K562 (cell line): ENCODE measurements at regions not wholly inside any gene's neighbourhood (a gene's known extent, or its start where the extent isn't known, plus 50 kb on each side); places are given as distances from the start of the nearest gene placed in this dataset.

Source experiments
- ATAC-seq: fragments of 200-7000 bp; cut with Tn5 transposase; 3 replicates; pipeline ENCODE4 v1.9.1; 2020; ENCODE audit warnings: moderate library complexity
- BruUV-seq: library from RNA; stranded (reverse); fragments of 400-500 nt; replicated peaks from 2 replicates; lab custom pipeline; 2021; lab: Mats Ljungman, UMichigan
- CTCF ChIA-PET: fragments of 300-600 bp; formaldehyde crosslinking; extraction: SDS; loops from one replicate; lab custom pipeline; 2021; ENCODE audit warnings: low intra/inter-chr PET ratio; lab: Yijun Ruan, JAX
- POLR2A ChIA-PET: fragments of 300-600, 350-650 bp; sonication (Branson Sonifier 250); formaldehyde crosslinking; extraction: SDS; loops from one replicate; lab custom pipeline; 2021; ENCODE audit warnings: antibody characterized with exemption, inconsistent platforms; lab: Yijun Ruan, JAX
- DNase-seq, 4 experiments: peaks; one replicate each; pipeline versions ENCODE4 v3.0.0 to v3.0.0-alpha.2; 2011 to 2018; ENCODE audit warnings: low spot score in 3 of 4, mixed read lengths in 3 of 4; ENCODE audit errors: extremely low read depth in 1 of 4
- FAIRE-seq: peaks from 2 replicates; lab custom pipeline; 2011; peaks lifted over from hg19 to GRCh38; lab: Jason Lieb, UNC
- H2AFZ ChIP-seq: 2 replicates; pipeline ENCODE4 v1.6.0; 2011; ENCODE audit warnings: low read depth, low read length, control low read depth, inconsistent platforms
- H3K27ac ChIP-seq: fragments of 200-600 bp; 3 replicates; pipeline ENCODE4 v1.8.0; 2011; ENCODE audit warnings: low read depth, mild to moderate bottlenecking, control low read depth, inconsistent platforms, low read length, moderate library complexity, mixed read lengths; ENCODE audit errors: extremely low read depth
- H3K27me3 ChIP-seq, 2 experiments: fragments of 300-600 bp in 1 of 2; 2 replicates in 1 of 2; 3 replicates in 1 of 2; pipeline versions ENCODE4 v1.6.0 to v1.8.0; 2011; ENCODE audit warnings: inconsistent platforms in 2 of 2, low read length in 2 of 2, mild to moderate bottlenecking in 1 of 2, mixed read lengths in 1 of 2, moderate library complexity in 1 of 2; ENCODE audit not compliant: control insufficient read depth in 2 of 2, insufficient read depth in 2 of 2
- H3K36me3 ChIP-seq: fragments of 300-600 bp; 3 replicates; pipeline ENCODE4 v1.8.0; 2011; ENCODE audit warnings: mild to moderate bottlenecking, low read length, inconsistent platforms; ENCODE audit not compliant: control insufficient read depth, insufficient read depth
- H3K4me1 ChIP-seq, 2 experiments: fragments of 200-600 bp in 1 of 2; replicated peaks in 1 of 2; 2 replicates in 1 of 2; 3 replicates in 1 of 2; pipeline versions ENCODE4 v1.5.1 to v1.8.0; 2011; ENCODE audit warnings: inconsistent platforms in 2 of 2, low read length in 2 of 2, mild to moderate bottlenecking in 1 of 2, mixed read lengths in 1 of 2, moderate library complexity in 1 of 2; ENCODE audit not compliant: control insufficient read depth in 2 of 2, insufficient read depth in 2 of 2
- H3K4me2 ChIP-seq: 2 replicates; pipeline ENCODE4 v1.6.1; 2011; ENCODE audit warnings: low read length, control low read depth, inconsistent platforms, mixed read lengths; ENCODE audit not compliant: insufficient read depth
- H3K4me3 ChIP-seq: fragments of 200-600 bp; sonication (generic), shearing (Covaris generic); 2 replicates; pipeline ENCODE4 v1.5.1; 2016; ENCODE audit warnings: control low read depth, inconsistent platforms
- H3K79me2 ChIP-seq: fragments of 200-600 bp; 3 replicates; pipeline ENCODE4 v1.8.0; 2011; ENCODE audit warnings: low read length, inconsistent platforms; ENCODE audit not compliant: control insufficient read depth, insufficient read depth
- H3K9ac ChIP-seq, 2 experiments: 2 replicates each; pipeline versions ENCODE4 v1.6.0 to v1.6.1; 2011; ENCODE audit warnings: low read depth in 2 of 2, low read length in 2 of 2, control low read depth in 1 of 2, inconsistent platforms in 1 of 2, mild to moderate bottlenecking in 1 of 2, mixed read lengths in 1 of 2; ENCODE audit not compliant: insufficient read depth in 1 of 2
- H3K9me1 ChIP-seq: one replicate; pipeline ENCODE4 v1.6.0; 2011; ENCODE audit warnings: inconsistent platforms, mild to moderate bottlenecking, low read length, moderate library complexity; ENCODE audit not compliant: control insufficient read depth, insufficient read depth
- H3K9me3 ChIP-seq: replicated peaks from 2 replicates; pipeline ENCODE4 v1.5.1; 2011; ENCODE audit warnings: low read depth, low read length, inconsistent platforms; ENCODE audit not compliant: control insufficient read depth, insufficient read depth
- H4K20me1 ChIP-seq: replicated peaks from 2 replicates; pipeline ENCODE4 v1.6.1; 2011; ENCODE audit warnings: low read length, inconsistent platforms, mixed read lengths; ENCODE audit not compliant: control insufficient read depth, insufficient read depth
- CAMTA2 ChIP-seq: fragments of 250-450 bp; sonication (Bioruptor Pico); conservative IDR thresholded peaks from 2 replicates; pipeline ENCODE4 v1.5.1; 2022
- CBX8 ChIP-seq: fragments of 200-600 bp; sonication (generic); IDR thresholded peaks from 2 replicates; pipeline ENCODE4 v1.6.1; 2012; ENCODE audit warnings: borderline replicate concordance, mixed run types, low read depth, mild to moderate bottlenecking, moderate library complexity, mixed read lengths, low read length, control low read depth, inconsistent platforms; ENCODE audit not compliant: poor library complexity, severe bottlenecking; ENCODE audit errors: extremely low read depth
- CREBBP ChIP-seq: IDR thresholded peaks from one replicate; pipeline ENCODE4 v1.6.1; 2012; ENCODE audit warnings: low read depth, mild to moderate bottlenecking, control low read depth, inconsistent platforms, low read length
- DIDO1 ChIP-seq: fragments of 450-650 bp; IDR thresholded peaks from 2 replicates; pipeline ENCODE4 v1.6.1; 2016; ENCODE audit warnings: low read depth, missing biosample characterization, missing genetic modification characterization
- E2F8 ChIP-seq: fragments of 450-650 bp; IDR thresholded peaks from 2 replicates; pipeline ENCODE4 v1.7.1; 2018; ENCODE audit warnings: mild to moderate bottlenecking, low read depth; ENCODE audit not compliant: partially characterized antibody
- EGR1 ChIP-seq: fragments of 450-650 bp; conservative IDR thresholded peaks from 2 replicates; pipeline ENCODE4 v1.6.1; 2017; ENCODE audit warnings: mild to moderate bottlenecking
- FOXJ2 ChIP-seq: fragments of 200-800 bp; sonication (Bioruptor generic); IDR thresholded peaks from 2 replicates; pipeline ENCODE4 v1.6.1; 2016; ENCODE audit warnings: missing genetic modification characterization, missing compliant biosample characterization
- HDAC8 ChIP-seq: fragments of 450-650 bp; IDR thresholded peaks from 2 replicates; pipeline ENCODE4 v1.6.1; 2016; ENCODE audit warnings: mild to moderate bottlenecking, missing genetic modification characterization, moderate library complexity, missing compliant biosample characterization
- HNRNPL ChIP-seq: fragments of 200-400 bp; formaldehyde crosslinking; IDR thresholded peaks from 2 replicates; pipeline ENCODE4 v1.6.1; 2017; ENCODE audit warnings: low read depth, mild to moderate bottlenecking, low read length
- MYNN ChIP-seq, 2 experiments: sonication (generic); formaldehyde crosslinking in 1 of 2; IDR thresholded peaks; 2 replicates each; pipeline versions ENCODE4 v1.5.0 to v1.6.1; 2016 to 2020; ENCODE audit warnings: antibody characterized with exemption in 1 of 2, missing genetic modification reagents in 1 of 2
- PREB ChIP-seq: sonication (generic); formaldehyde crosslinking; IDR thresholded peaks from 2 replicates; pipeline ENCODE4 v1.8.1; 2023; ENCODE audit warnings: mild to moderate bottlenecking, missing genetic modification reagents
- SFPQ ChIP-seq: fragments of 200-400 bp; formaldehyde crosslinking; IDR thresholded peaks from 2 replicates; pipeline ENCODE4 v1.6.1; 2017; ENCODE audit warnings: mild to moderate bottlenecking, low read depth, low read length, moderate library complexity
- SRSF3 ChIP-seq: fragments of 200-400 bp; formaldehyde crosslinking; IDR thresholded peaks from 2 replicates; pipeline ENCODE4 v1.6.1; 2016; ENCODE audit warnings: mild to moderate bottlenecking, low read length, moderate library complexity; ENCODE audit not compliant: insufficient read depth
- TAF15 ChIP-seq: fragments of 200-400 bp; formaldehyde crosslinking; IDR thresholded peaks from 2 replicates; pipeline ENCODE4 v1.6.1; 2017; ENCODE audit warnings: mild to moderate bottlenecking, low read depth, low read length, moderate library complexity
- ZNF699 ChIP-seq: fragments of 250-450 bp; sonication (Bioruptor Pico); IDR thresholded peaks from 2 replicates; pipeline ENCODE4 v1.8.0; 2021; ENCODE audit warnings: mild to moderate bottlenecking, moderate library complexity; ENCODE audit not compliant: insufficient replicate concordance
- ZNF766 ChIP-seq: fragments of 200-800 bp; sonication (Bioruptor generic); conservative IDR thresholded peaks from 2 replicates; pipeline ENCODE4 v1.6.1; 2016; ENCODE audit warnings: missing genetic modification characterization, missing compliant biosample characterization
- ZSCAN32 ChIP-seq: fragments of 450-650 bp; formaldehyde crosslinking; IDR thresholded peaks from 2 replicates; pipeline ENCODE4 v1.4.0; 2020; ENCODE audit warnings: mild to moderate bottlenecking, moderate library complexity
- WGBS: fragments of 100-300 bp; shearing (Covaris generic); methylation state at CpG from one replicate; pipeline ENCODE4 v1.1.6; 2016; ENCODE audit warnings: low coverage, mixed read lengths; ENCODE audit not compliant: insufficient coverage; ENCODE audit errors: missing lambda C conversion rate; 5-methylcytosine and 5-hydroxymethylcytosine counted together
- in situ Hi-C: fragments of 300-500 bp; cut with MboI; formaldehyde crosslinking; loops from 4 replicates; pipeline ENCODE4 v1.15.0; 2018; ENCODE audit warnings: inconsistent platforms, mixed read lengths
- intact Hi-C: fragments of 100-400 bp; cut with micrococcal nuclease; formaldehyde crosslinking; loops from 2 replicates; pipeline ENCODE4 v1.14.2; 2022

GRCh38 chr4:148790691-148791090 lies 348.5 kb upstream of the NR3C2 start (continued):
- TF ChIP-seq CBX8 (no peak), CAMTA2 (CRISPR knock-in tag) (no peak), ZNF766 (CRISPR knock-in tag) (no peak), PREB (CRISPR knock-in tag) (no peak), SRSF3 (no peak), FOXJ2 (no peak), SFPQ (no peak)
- TF ChIP-seq, all 486 proteins: peak for 0

- DNase-seq (no peak), FAIRE-seq (no peak), ATAC-seq (no peak)
- no peak overlapping the region for H3K4me3 ChIP-seq
- BruUV-seq: no TSS peak
- H2AFZ ChIP-seq: no peak overlapping the region
- H3K36me3 ChIP-seq: no peaks in the 10 kb centered on the region
- no peaks in the 10 kb centered on the region for H3K9me1 ChIP-seq
- no peaks in the 10 kb centered on the region for H3K4me1 ChIP-seq
- no peaks in the 10 kb centered on the region for H3K9me3 ChIP-seq
- no peak overlapping the region for H3K27ac ChIP-seq
- no peaks in the 10 kb centered on the region for H3K27me3 ChIP-seq
- no peaks in the 10 kb centered on the region for H4K20me1 ChIP-seq
- WGBS: 0% methylated on average over 5 of the region's 5 CpGs
- H3K79me2 ChIP-seq: no peaks in the 10 kb centered on the region
- no peak overlapping the region for H3K4me2 ChIP-seq
- H3K9ac ChIP-seq: no peak overlapping the region
- ChIA-PET POLR2A (no interaction called here), CTCF (no interaction called here)
- in situ Hi-C loops: no loop called here
- intact Hi-C loops: no loop called here
- no peak for TF ChIP-seq MYNN (IDR thresholded peaks at IDR 0.05)
- TF ChIP-seq MYNN (CRISPR knock-in tag; IDR thresholded peaks at IDR 0.05): no peak
- TF ChIP-seq HNRNPL: no peak
- TF ChIP-seq ZNF699 (CRISPR knock-in tag): no peak
- TF ChIP-seq E2F8: no peak
- TF ChIP-seq ZSCAN32: no peak
- no peak for TF ChIP-seq EGR1
- TF ChIP-seq CREBBP: no peak
- TF ChIP-seq HDAC8 (tag): no peak
- TF ChIP-seq TAF15: no peak
- no peak for TF ChIP-seq DIDO1 (tag)
These were observed 348.0 kb upstream of the NR3C2 start for GRCh38 chr4:148790246-148790645.
